ENCODE measurements at regions not wholly inside any gene's neighbourhood (a gene's known extent, or its start where the extent isn't known, plus 50 kb on each side); places are given as distances from the start of the nearest gene placed in this dataset.

GRCh38 chr10:108307250-108307924 lies 1142.9 kb upstream of the SORCS1 start:
- no peak for DNase-seq
- no peak for TF ChIP-seq POLR2AphosphoS5 (IDR thresholded peaks at IDR 0.05)
- no peak for TF ChIP-seq CTCF (IDR thresholded peaks at IDR 0.05 in 8 of 11, conservative IDR thresholded peaks at IDR 0.05 in 3 of 11)
- no peak for TF ChIP-seq POLR2A (IDR thresholded peaks at IDR 0.05)
- intact Hi-C loops (cut with DNase I; ENCODE audit: low total_unique reads): no loop called here
- Histone ChIP-seq H3K27me3 (replicated peaks in 1 of 7) (no peaks in the 10 kb centered on the region), H3K4me1 (no peaks in the 10 kb centered on the region), H3K27ac (no peak overlapping the region), H3K4me3 (no peak overlapping the region), H3K9me3 (no peaks in the 10 kb centered on the region), H3K36me3 (no peaks in the 10 kb centered on the region)

- TF ChIP-seq CTCF (IDR thresholded peaks at IDR 0.05 in 8 of 11, conservative IDR thresholded peaks at IDR 0.05 in 3 of 11): no peak
- no peak for TF ChIP-seq POLR2A (IDR thresholded peaks at IDR 0.05)
- no peak for TF ChIP-seq POLR2AphosphoS5 (IDR thresholded peaks at IDR 0.05)
- no peak overlapping the region for H3K4me3 ChIP-seq
- H3K27ac ChIP-seq: no peak overlapping the region
- H3K9me3 ChIP-seq: peaks cover 0 to 4% (median 0%) of the 10 kb centered on the region in 8 donors
- no peaks in the 10 kb centered on the region for H3K27me3 ChIP-seq (replicated peaks in 1 of 7)
- intact Hi-C loops (cut with DNase I; ENCODE audit: low total_unique reads): no loop called here
- H3K36me3 ChIP-seq: no peaks in the 10 kb centered on the region
- WGBS, 5 donors: 79 to 93% (median 82%) methylated on average over 5 of the region's 5 CpGs
- no peaks in the 10 kb centered on the region for H3K4me1 ChIP-seq
- DNase-seq: no peak
These were observed 1138.6 kb upstream of the SORCS1 start for GRCh38 chr10:108303149-108303548.

- H3K4me3 ChIP-seq: no peak overlapping the region
- peaks cover 0 to 4% (median 0%) of the 10 kb centered on the region in 8 donors for H3K9me3 ChIP-seq
- no peaks in the 10 kb centered on the region for H3K36me3 ChIP-seq
- TF ChIP-seq POLR2AphosphoS5 (IDR thresholded peaks at IDR 0.05) (no peak), POLR2A (IDR thresholded peaks at IDR 0.05) (no peak), CTCF (IDR thresholded peaks at IDR 0.05 in 8 of 11, conservative IDR thresholded peaks at IDR 0.05 in 3 of 11) (no peak)
- no peak overlapping the region for H3K27ac ChIP-seq
- intact Hi-C loops (cut with DNase I; ENCODE audit: low total_unique reads): no loop called here
- no peaks in the 10 kb centered on the region for H3K4me1 ChIP-seq
- 49 to 72% (median 52%) methylated on average over 3 of the region's 3 CpGs for WGBS, 5 donors
- H3K27me3 ChIP-seq (replicated peaks in 1 of 7): no peaks in the 10 kb centered on the region
- DNase-seq: no peak
These were observed 1136.5 kb upstream of the SORCS1 start for GRCh38 chr10:108301002-108301401.

- Histone ChIP-seq H3K27me3 (replicated peaks in 1 of 7) (no peaks in the 10 kb centered on the region), H3K27ac (no peak overlapping the region), H3K9me3 (peaks cover 0 to 23% (median 18%) of the 10 kb centered on the region in 8 donors), H3K36me3 (no peaks in the 10 kb centered on the region), H3K4me3 (no peak overlapping the region), H3K4me1 (no peaks in the 10 kb centered on the region)
- no peak for TF ChIP-seq POLR2A (IDR thresholded peaks at IDR 0.05)
- DNase-seq: no peak
- 73 to 86% (median 82%) methylated on average over 4 of the region's 4 CpGs for WGBS, 5 donors
- intact Hi-C loops (cut with DNase I; ENCODE audit: low total_unique reads): no loop called here
These were observed 1126.3 kb upstream of the SORCS1 start for GRCh38 chr10:108290823-108291222.

All from spleen (tissue), 11 donors.